Thyroid gland (tissue), 4 donors: ENCODE measurements at regions not wholly inside any gene's neighbourhood (a gene's known extent, or its start where the extent isn't known, plus 50 kb on each side); places are given as distances from the start of the nearest gene placed in this dataset.

Experiments
- DNase-seq, 2 donors: peaks; one replicate each; pipeline ENCODE4 v3.0.0-alpha.2; 2019
- H3K27ac ChIP-seq, 3 donors: fragments of 200-600 bp; sonication (generic); 1 replicate in 2 of 3; 2 replicates in 1 of 3; pipeline ENCODE4 v1.5.1; 2016 to 2019; ENCODE audit warnings: mild to moderate bottlenecking in 1 of 3, moderate library complexity in 1 of 3
- H3K27me3 ChIP-seq: fragments of 200-600 bp; sonication (generic); one replicate; pipeline ENCODE4 v1.5.1; 2019
- H3K36me3 ChIP-seq, 2 donors: fragments of 200-600 bp; sonication (generic); one replicate each; pipeline ENCODE4 v1.5.1; 2016 to 2019
- H3K4me1 ChIP-seq, 2 donors: fragments of 200-600 bp; sonication (generic); one replicate each; pipeline ENCODE4 v1.5.1; 2017 to 2019
- H3K4me3 ChIP-seq, 3 donors: fragments of 200-600 bp; sonication (generic); replicated peaks in 1 of 3; 1 replicate in 2 of 3; 2 replicates in 1 of 3; pipeline ENCODE4 v1.5.1; 2016; ENCODE audit warnings: mild to moderate bottlenecking in 1 of 3
- H3K9me3 ChIP-seq: fragments of 200-600 bp; sonication (generic); one replicate; pipeline ENCODE4 v1.5.1; 2017
- CTCF ChIP-seq, 6 experiments: fragments of 200-600 bp in 3 of 6; fragments of 450-650 bp in 3 of 6; sonication (generic) in 3 of 6; IDR thresholded peaks; one replicate each; pipeline ENCODE4 v1.5.1; 2016 to 2019; ENCODE audit warnings: antibody characterized with exemption in 6 of 6, mild to moderate bottlenecking in 2 of 6, inconsistent platforms in 1 of 6, moderate library complexity in 1 of 6
- POLR2A ChIP-seq, 2 donors: fragments of 450-650 bp; IDR thresholded peaks; one replicate each; pipeline ENCODE4 v1.6.1; 2017; ENCODE audit warnings: antibody characterized with exemption in 2 of 2, mild to moderate bottlenecking in 2 of 2, moderate library complexity in 1 of 2
- WGBS, 2 donors: methylation state at CpG; one replicate each; pipeline ENCODE4 v1.1.5; 2017; 5-methylcytosine and 5-hydroxymethylcytosine counted together
- intact Hi-C: fragments of 100-400 bp; cut with DNase I; formaldehyde crosslinking; loops from one replicate; pipeline ENCODE4 v1.15.1; 2023

- no peaks in the 10 kb centered on the region for H3K27me3 ChIP-seq
- no peak for DNase-seq
- H3K4me3 ChIP-seq, result no peak overlapping the region
- H3K9me3 ChIP-seq, result no peaks in the 10 kb centered on the region
- no peaks in the 10 kb centered on the region for H3K4me1 ChIP-seq
- TF ChIP-seq POLR2A (IDR thresholded peaks at IDR 0.05), result no peak
- no peak for TF ChIP-seq CTCF (IDR thresholded peaks at IDR 0.05)
- no peak overlapping the region for H3K27ac ChIP-seq
- intact Hi-C loops, result no loop called here
- 66 to 77% methylated on average over 4 of the region's 4 CpGs for WGBS, 2 donors
- no peaks in the 10 kb centered on the region for H3K36me3 ChIP-seq
Observed at GRCh38 chr15:38626443-38627050, 61.9 kb upstream of the RASGRP1 start.

GRCh38 chr15:38627689-38628277, 63.2 kb upstream of the RASGRP1 start:
- TF ChIP-seq CTCF (IDR thresholded peaks at IDR 0.05) (no peak), POLR2A (IDR thresholded peaks at IDR 0.05) (no peak)
- no peak for DNase-seq
- no peak overlapping the region for H3K4me3 ChIP-seq
- H3K36me3 ChIP-seq, result no peaks in the 10 kb centered on the region
- intact Hi-C loops, result no loop called here
- no peak overlapping the region for H3K27ac ChIP-seq
- H3K27me3 ChIP-seq, result no peaks in the 10 kb centered on the region
- no peaks in the 10 kb centered on the region for H3K4me1 ChIP-seq
- WGBS, 2 donors, result 72 to 78% methylated on average over 12 of the region's 12 CpGs
- H3K9me3 ChIP-seq, result no peaks in the 10 kb centered on the region

- Histone ChIP-seq H3K27me3 (no peaks in the 10 kb centered on the region), H3K27ac (no peak overlapping the region), H3K4me1 (no peaks in the 10 kb centered on the region), H3K9me3 (no peaks in the 10 kb centered on the region), H3K4me3 (no peak overlapping the region), H3K36me3 (no peaks in the 10 kb centered on the region)
- DNase-seq, result no peak
- 86 to 87% methylated on average over 5 of the region's 5 CpGs for WGBS, 2 donors
- intact Hi-C loops, result no loop called here
- TF ChIP-seq CTCF (IDR thresholded peaks at IDR 0.05) (no peak), POLR2A (IDR thresholded peaks at IDR 0.05) (no peak)
Observed at GRCh38 chr15:38631119-38632075, 66.8 kb upstream of the RASGRP1 start.

- 60 to 62% methylated on average over 2 of the region's 2 CpGs for WGBS, 2 donors
- no peaks in the 10 kb centered on the region for H3K27me3 ChIP-seq
- no peaks in the 10 kb centered on the region for H3K9me3 ChIP-seq
- H3K36me3 ChIP-seq, result no peaks in the 10 kb centered on the region
- no peak overlapping the region for H3K4me3 ChIP-seq
- TF ChIP-seq POLR2A (IDR thresholded peaks at IDR 0.05) (no peak), CTCF (IDR thresholded peaks at IDR 0.05) (no peak)
- no peaks in the 10 kb centered on the region for H3K4me1 ChIP-seq
- H3K27ac ChIP-seq, result no peak overlapping the region
- no peak for DNase-seq
- intact Hi-C loops, result no loop called here
Observed at GRCh38 chr15:38635170-38635569, 70.6 kb upstream of the RASGRP1 start.

- Histone ChIP-seq H3K9me3 (no peaks in the 10 kb centered on the region), H3K4me1 (no peaks in the 10 kb centered on the region), H3K27me3 (no peaks in the 10 kb centered on the region), H3K4me3 (no peak overlapping the region), H3K27ac (no peak overlapping the region), H3K36me3 (no peaks in the 10 kb centered on the region)
- TF ChIP-seq CTCF (IDR thresholded peaks at IDR 0.05) (no peak), POLR2A (IDR thresholded peaks at IDR 0.05) (no peak)
- WGBS, 2 donors, result 73 to 78% methylated on average over 4 of the region's 4 CpGs
- intact Hi-C loops, result no loop called here
- DNase-seq, result no peak
Observed at GRCh38 chr15:38636597-38636996, 72.0 kb upstream of the RASGRP1 start.
